ENCODE measurements at regions not wholly inside any gene's neighbourhood (a gene's known extent, or its start where the extent isn't known, plus 50 kb on each side); places are given as distances from the start of the nearest gene placed in this dataset.

GRCh38 chr3:75985432-75985831, 200.1 kb upstream of the ZNF717 start:
- no peak for DNase-seq (ENCODE audit: low read depth, low spot score)
- in situ Hi-C loops (cut with HindIII; ENCODE audit: low pct_unique_long_range_greater_than_20kb, low sequenced_read_pairs) (no loop called here), intact Hi-C loops (cut with micrococcal nuclease; ENCODE audit: unreplicated experiment) (no loop called here)
- H3K9me3 ChIP-seq (ENCODE audit: control insufficient read depth, insufficient read depth, low read depth, low read length): no peaks in the 10 kb centered on the region; the same call in 1 of the 2 replicates
- ChIA-PET CTCF (no interaction called here), POLR2A (no interaction called here)
- no peaks in the 10 kb centered on the region for H3K4me1 ChIP-seq (ENCODE audit: control insufficient read depth, insufficient read depth, low read length)
- no peaks in the 10 kb centered on the region for H3K27me3 ChIP-seq (ENCODE audit: control insufficient read depth, insufficient read depth, low read length)
- H3K36me3 ChIP-seq (ENCODE audit: control insufficient read depth, insufficient read depth, low read length): no peaks in the 10 kb centered on the region
- H3K4me3 ChIP-seq (ENCODE audit: low read depth in 2 of 2, low read length in 2 of 2): no peak overlapping the region
- BruUV-seq (replicated peaks): no TSS peak
- TF ChIP-seq CTCF (IDR thresholded peaks at IDR 0.05): no peak
- no peak for TF ChIP-seq REST (IDR thresholded peaks at IDR 0.05; ENCODE audit: insufficient read depth in 1 of 2, low read depth in 2 of 2, low read length in 1 of 2)
- no peak for TF ChIP-seq POLR2AphosphoS5 (IDR thresholded peaks at IDR 0.05; ENCODE audit: low read depth, low read length)
- TF ChIP-seq SIN3A (IDR thresholded peaks at IDR 0.05; ENCODE audit: borderline replicate concordance, insufficient read depth, low read depth, low read length): no peak
- TF ChIP-seq TCF7L2 (IDR thresholded peaks at IDR 0.05; ENCODE audit: low read depth, low read length): no peak
- H3K27ac ChIP-seq (ENCODE audit: low read length): no peak overlapping the region
- ATAC-seq: no peak

GRCh38 chr3:76010252-76010651, 224.9 kb upstream of the ZNF717 start:
- no peaks in the 10 kb centered on the region for H3K27me3 ChIP-seq (ENCODE audit: control insufficient read depth, insufficient read depth, low read length)
- no peak for TF ChIP-seq SIN3A (IDR thresholded peaks at IDR 0.05; ENCODE audit: borderline replicate concordance, insufficient read depth, low read depth, low read length)
- TF ChIP-seq POLR2AphosphoS5 (IDR thresholded peaks at IDR 0.05; ENCODE audit: low read depth, low read length): no peak
- no peak for TF ChIP-seq REST (IDR thresholded peaks at IDR 0.05; ENCODE audit: insufficient read depth in 1 of 2, low read depth in 2 of 2, low read length in 1 of 2)
- no peak for TF ChIP-seq TCF7L2 (IDR thresholded peaks at IDR 0.05; ENCODE audit: low read depth, low read length)
- TF ChIP-seq CTCF (IDR thresholded peaks at IDR 0.05): no peak
- H3K9me3 ChIP-seq (ENCODE audit: control insufficient read depth, insufficient read depth, low read depth, low read length): no peaks in the 10 kb centered on the region
- H3K36me3 ChIP-seq (ENCODE audit: control insufficient read depth, insufficient read depth, low read length): no peaks in the 10 kb centered on the region
- no peak overlapping the region for H3K27ac ChIP-seq (ENCODE audit: low read length)
- H3K4me3 ChIP-seq (ENCODE audit: low read depth in 2 of 2, low read length in 2 of 2): no peak overlapping the region
- CTCF ChIA-PET: no interaction called here
- ATAC-seq: no peak
- BruUV-seq (replicated peaks): no TSS peak
- DNase-seq (ENCODE audit: low read depth, low spot score): no peak
- H3K4me1 ChIP-seq (ENCODE audit: control insufficient read depth, insufficient read depth, low read length): no peaks in the 10 kb centered on the region
- in situ Hi-C loops (cut with HindIII; ENCODE audit: low pct_unique_long_range_greater_than_20kb, low sequenced_read_pairs): no loop called here
- POLR2A ChIA-PET: no interaction called here
- intact Hi-C loops (cut with micrococcal nuclease; ENCODE audit: unreplicated experiment): no loop called here

Measured in Panc1 (cell line).